ENCODE measurements at regions not wholly inside any gene's neighbourhood (a gene's known extent, or its start where the extent isn't known, plus 50 kb on each side); places are given as distances from the start of the nearest gene placed in this dataset.

DNA sequence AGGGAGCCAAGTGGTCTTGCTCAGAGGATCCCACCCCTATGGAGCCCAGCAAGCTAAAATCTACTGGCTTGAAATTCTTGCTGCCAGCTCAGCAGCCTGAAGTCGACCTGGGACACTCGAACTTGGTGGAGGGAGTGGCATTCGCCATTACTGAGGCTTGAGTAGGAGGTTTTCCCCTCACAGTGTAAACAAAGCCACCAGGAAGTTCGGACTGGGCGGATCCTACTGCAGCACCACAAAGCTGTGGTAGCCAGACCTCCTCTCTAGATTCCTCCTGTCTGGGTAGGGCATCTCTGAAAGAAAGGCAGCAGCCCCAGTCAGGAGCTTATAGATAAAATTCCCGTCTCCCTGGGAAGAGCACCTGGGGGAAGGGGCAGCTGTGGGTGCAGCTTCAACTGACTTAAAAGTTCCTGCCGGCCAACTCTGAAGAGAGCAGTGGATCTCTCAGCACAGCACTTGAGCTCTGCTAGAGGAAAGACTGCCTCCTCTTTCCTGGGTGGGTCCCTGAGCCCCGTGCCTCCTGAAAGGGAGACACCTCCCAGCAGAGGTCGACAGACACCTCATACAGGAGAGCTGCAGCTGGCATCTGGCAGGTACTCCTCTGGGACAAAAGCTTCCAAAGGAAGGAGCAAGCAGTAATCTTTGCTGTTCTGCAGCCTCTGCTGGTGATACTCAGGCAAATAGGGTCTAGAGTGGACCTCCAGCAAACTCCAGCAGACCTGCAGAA, 576.3 kb upstream of the NECTIN3 start:
- TF ChIP-seq GATA2 (IDR thresholded peaks at IDR 0.05; ENCODE audit: low read depth, low read length) (no peak), GATA3 (IDR thresholded peaks at IDR 0.05; ENCODE audit: low read depth, low read length) (no peak)

DNA sequence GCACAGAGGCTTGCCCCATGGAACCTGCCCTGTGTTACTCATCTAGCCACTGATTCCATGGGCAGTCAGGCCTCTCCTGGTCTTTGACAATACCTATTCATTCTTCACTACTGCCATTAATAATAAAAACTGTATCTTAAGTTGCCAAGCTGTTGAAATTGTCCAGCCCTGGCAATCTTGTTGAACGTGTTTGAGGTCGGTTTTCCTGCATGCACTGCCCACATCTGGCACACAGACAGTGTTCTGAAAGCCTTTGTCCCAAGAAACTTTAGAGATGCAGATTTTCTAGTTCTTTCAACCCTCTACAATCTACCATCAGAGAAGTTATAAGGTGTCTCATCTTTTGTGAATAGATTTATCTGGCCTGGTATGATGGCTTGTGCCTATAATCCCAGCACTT, 567.2 kb upstream of the NECTIN3 start:
- TF ChIP-seq GATA3 (IDR thresholded peaks at IDR 0.05; ENCODE audit: low read depth, low read length), result no peak
- TF ChIP-seq GATA2 (IDR thresholded peaks at IDR 0.05; ENCODE audit: low read depth, low read length), result no peak

DNA sequence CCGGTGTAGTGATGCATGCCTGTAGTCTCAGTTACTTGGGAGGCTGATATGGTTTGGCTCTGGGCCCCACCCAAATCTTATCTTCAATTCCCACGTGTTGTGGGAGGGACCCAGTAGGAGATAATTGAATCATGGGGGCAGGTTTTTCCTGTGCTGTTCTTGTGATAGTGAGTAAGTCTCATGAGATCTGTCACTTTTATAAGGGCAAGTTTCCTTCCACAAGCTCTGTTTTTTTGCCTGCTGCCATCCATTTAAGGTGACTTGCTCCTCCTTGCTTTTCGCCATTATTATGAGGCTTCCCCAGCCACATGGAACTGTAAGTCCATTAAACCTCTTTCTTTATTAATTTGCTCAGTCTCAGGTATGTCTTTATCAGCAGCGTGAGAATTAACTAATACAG, 566.7 kb upstream of the NECTIN3 start:
- TF ChIP-seq GATA3 (IDR thresholded peaks at IDR 0.05; ENCODE audit: low read depth, low read length) (no peak), GATA2 (IDR thresholded peaks at IDR 0.05; ENCODE audit: low read depth, low read length) (no peak)

GRCh38 chr3:110506890-110507289, 564.7 kb upstream of the NECTIN3 start:
- TF ChIP-seq GATA2 (IDR thresholded peaks at IDR 0.05; ENCODE audit: low read depth, low read length) (no peak), GATA3 (IDR thresholded peaks at IDR 0.05; ENCODE audit: low read depth, low read length) (no peak)

DNA sequence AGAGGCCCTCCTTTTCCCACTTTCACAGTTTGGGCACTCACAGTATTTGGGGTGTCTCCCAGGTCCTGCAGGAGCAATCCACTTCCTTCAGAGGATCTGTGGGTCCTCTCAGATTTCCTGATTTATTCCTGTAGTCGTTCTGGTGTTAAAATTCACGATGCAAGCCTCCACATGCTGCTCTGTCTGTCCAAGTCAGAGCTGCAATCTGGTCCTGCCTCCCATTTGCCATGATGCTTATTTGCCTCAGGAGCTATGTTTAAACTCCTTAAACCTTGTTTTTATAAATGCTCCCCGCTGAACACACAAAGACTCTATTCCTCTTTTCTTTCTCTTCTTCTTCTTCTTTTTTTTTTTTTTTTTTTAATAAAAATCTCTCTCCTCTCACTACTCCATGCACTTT, 558.7 kb upstream of the NECTIN3 start:
- TF ChIP-seq GATA3 (IDR thresholded peaks at IDR 0.05; ENCODE audit: low read depth, low read length), result no peak
- no peak for TF ChIP-seq GATA2 (IDR thresholded peaks at IDR 0.05; ENCODE audit: low read depth, low read length)

DNA sequence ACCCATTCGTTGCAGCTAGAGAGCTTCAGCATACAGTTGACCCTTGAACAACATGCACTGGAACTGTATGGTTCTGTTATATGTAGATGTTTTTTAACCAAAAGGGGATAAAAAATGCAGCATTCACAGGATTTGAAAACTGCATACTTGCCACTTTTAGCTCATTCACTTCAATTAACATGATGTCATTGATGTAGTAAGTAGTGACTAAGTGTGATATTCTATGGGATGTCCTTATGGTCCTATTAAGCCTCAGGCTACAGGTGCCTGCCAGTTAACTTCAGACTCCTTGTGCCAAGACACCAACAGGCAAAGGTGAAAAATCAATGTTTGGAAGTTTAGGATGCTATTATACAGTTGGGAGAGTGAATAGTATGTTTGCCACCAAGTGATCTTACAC, 553.6 kb upstream of the NECTIN3 start:
- TF ChIP-seq GATA3 (IDR thresholded peaks at IDR 0.05; ENCODE audit: low read depth, low read length) (no peak), GATA2 (IDR thresholded peaks at IDR 0.05; ENCODE audit: low read depth, low read length) (no peak)

DNA sequence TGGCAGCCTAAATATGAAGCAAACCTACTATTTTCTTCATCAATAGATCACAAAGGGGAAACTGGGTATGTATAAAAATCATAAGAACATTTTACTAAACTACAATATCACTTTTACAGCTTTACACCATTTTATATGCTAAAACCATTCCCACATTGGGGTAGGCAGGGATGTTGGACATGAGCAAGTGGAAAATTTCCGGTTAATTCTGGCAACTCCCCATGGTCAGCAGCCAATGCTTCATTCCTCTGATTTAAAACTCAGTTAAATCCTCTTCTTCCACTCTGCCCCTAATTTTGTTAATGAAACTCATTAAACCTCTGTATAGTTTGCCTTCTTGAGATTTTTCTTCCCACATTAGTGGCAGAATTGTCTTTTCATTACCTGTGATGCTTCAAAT, 552.5 kb upstream of the NECTIN3 start:
- TF ChIP-seq GATA2 (IDR thresholded peaks at IDR 0.05; ENCODE audit: low read depth, low read length) (no peak), GATA3 (IDR thresholded peaks at IDR 0.05; ENCODE audit: low read depth, low read length) (no peak)

DNA sequence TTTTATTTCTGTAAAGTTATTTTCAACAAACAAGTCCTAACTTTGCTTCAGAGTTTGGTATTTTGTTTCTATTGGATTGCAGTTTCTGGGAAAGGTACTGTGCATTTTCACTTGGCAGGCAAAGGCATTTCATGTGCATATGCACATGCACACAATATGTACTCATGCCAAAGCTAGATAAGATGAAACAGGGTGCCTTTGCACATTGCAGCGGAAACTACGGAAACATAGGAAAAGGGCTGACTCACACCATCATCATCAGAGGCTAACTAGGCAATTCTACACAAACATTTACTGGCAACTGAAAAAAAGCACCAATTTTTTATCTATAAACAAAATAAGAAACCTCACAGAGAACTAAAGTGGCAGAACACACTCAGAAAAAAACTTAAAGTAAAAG, 550.6 kb upstream of the NECTIN3 start:
- TF ChIP-seq GATA2 (IDR thresholded peaks at IDR 0.05; ENCODE audit: low read depth, low read length), result no peak
- TF ChIP-seq GATA3 (IDR thresholded peaks at IDR 0.05; ENCODE audit: low read depth, low read length), result no peak

DNA sequence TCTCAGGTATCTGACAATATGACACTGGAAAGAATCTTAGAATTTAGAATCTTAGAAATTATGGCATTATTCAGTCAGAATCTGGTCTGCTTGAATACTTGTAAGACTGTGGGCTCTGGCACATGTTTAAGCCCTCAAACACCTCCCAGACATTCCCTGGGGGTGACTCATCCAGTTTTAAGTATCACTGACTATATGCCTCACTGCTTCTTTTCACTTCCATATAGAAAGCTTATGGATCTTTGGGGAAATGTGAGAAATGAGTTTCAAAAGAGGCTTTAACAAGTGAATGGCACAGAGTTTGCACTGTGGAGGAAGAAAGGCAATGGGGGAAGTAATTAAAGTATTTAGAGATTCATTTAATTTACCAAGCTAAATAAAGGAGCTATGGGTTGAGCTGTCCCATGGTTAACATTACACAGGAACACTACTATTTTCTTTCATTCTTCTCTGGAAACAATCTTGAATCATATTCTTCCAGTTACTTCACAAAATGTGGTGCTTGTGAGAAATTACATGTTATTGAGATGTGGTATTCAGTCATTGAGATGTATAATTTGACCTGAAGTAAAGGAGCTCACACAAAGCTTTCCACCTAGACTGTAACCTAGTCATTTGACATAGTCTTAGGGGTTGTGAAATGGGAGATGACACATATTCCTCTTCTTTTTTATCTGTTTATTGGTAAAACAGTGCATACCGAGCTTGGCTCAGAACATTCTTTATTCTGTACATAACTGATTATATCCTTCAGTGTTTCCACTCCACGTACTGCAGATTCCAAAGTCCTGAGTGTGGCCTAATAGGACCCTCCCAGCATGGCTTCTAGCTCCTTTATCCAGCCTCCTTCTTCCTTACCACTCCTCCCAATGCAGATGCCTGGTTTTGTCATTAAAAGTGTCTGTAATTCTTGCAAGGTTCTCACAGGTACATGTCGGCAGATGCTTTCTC, 544.6 kb upstream of the NECTIN3 start:
- TF ChIP-seq GATA2 (IDR thresholded peaks at IDR 0.05; ENCODE audit: low read depth, low read length), result no peak
- no peak for TF ChIP-seq GATA3 (IDR thresholded peaks at IDR 0.05; ENCODE audit: low read depth, low read length)

GRCh38 chr3:110528305-110529121, 543.1 kb upstream of the NECTIN3 start:
- TF ChIP-seq GATA2 (IDR thresholded peaks at IDR 0.05; ENCODE audit: low read depth, low read length) (no peak), GATA3 (IDR thresholded peaks at IDR 0.05; ENCODE audit: low read depth, low read length) (no peak)

- TF ChIP-seq GATA3 (IDR thresholded peaks at IDR 0.05; ENCODE audit: low read depth, low read length) (no peak), GATA2 (IDR thresholded peaks at IDR 0.05; ENCODE audit: low read depth, low read length) (no peak)
Observed at GRCh38 chr3:110530902-110531301, 540.7 kb upstream of the NECTIN3 start.

GRCh38 chr3:110533089-110533488, 538.5 kb upstream of the NECTIN3 start:
- TF ChIP-seq GATA3 (IDR thresholded peaks at IDR 0.05; ENCODE audit: low read depth, low read length), result no peak
- no peak for TF ChIP-seq GATA2 (IDR thresholded peaks at IDR 0.05; ENCODE audit: low read depth, low read length)

DNA sequence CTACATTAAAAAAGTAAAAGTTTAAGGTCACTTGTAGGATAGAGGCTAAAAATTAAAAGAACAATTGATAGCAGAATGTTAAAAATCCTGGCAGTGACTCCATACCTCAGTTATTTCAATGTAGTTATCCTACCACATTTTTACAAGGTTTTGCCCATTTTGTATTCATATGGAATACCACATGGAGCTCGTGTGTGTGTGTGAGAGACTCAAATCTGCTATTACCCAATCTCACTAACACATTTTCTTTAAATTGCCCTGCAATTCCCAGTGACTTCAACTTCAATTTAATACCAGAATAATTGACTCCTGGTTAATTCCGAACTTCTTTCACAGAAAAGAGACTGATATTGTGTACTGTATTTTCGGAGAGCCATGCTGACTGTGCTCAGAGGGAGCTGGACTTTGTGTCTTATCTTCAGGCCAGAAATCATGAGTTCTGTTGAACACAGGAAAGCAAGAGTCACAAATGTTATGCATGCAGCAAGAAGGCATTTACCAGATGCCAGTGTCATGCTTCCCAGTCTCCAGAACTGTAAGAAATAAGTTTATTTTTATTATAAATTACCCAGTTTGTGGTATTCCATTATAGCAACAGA, 529.0 kb upstream of the NECTIN3 start:
- TF ChIP-seq GATA3 (IDR thresholded peaks at IDR 0.05; ENCODE audit: low read depth, low read length), result no peak
- TF ChIP-seq GATA2 (IDR thresholded peaks at IDR 0.05; ENCODE audit: low read depth, low read length), result no peak

GRCh38 chr3:110544730-110545129, 526.9 kb upstream of the NECTIN3 start:
- no peak for TF ChIP-seq GATA3 (IDR thresholded peaks at IDR 0.05; ENCODE audit: low read depth, low read length)
- no peak for TF ChIP-seq GATA2 (IDR thresholded peaks at IDR 0.05; ENCODE audit: low read depth, low read length)

Data from SH-SY5Y (cell line).